ENCODE measurements at regions not wholly inside any gene's neighbourhood (a gene's known extent, or its start where the extent isn't known, plus 50 kb on each side); places are given as distances from the start of the nearest gene placed in this dataset.
A peak's percentile ranks its signal among the peaks of the same experiment; 100 is the strongest.
"Not testable (repeated sequence)": the region's sequence is repeated elsewhere in the genome, so short reads cannot be mapped to it uniquely, and the experiment has no call there.

DNA sequence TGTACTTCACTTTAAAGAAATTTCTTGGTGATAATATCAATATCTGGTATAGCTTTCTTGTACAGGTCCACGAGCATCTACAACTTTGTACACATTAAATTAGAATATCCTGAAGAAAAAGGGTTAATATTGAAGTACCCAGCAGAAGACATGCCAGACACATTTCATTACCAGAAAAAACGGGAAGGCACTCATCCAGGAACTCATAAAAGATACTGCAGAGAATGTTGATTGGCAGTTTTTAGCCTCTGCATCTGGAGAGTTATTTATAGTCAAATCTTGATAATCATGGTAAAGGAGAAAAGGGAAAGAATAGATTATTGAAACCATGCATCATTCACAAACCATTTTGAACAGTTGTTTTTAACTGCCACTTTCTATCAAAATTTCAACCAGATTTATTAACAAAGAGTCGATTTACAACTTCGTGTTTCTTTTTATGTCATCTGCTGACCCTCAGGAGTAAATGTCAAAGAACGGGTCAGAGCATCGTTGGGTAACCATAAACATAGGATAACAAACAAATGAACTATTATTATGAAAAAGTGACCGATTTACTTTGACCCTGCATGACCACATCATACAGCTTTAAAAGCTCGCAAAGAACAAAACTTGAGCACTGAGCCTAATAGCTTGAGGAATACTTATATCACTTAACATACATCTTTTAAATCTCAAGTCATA, 229.2 kb upstream of the SGK1 start:
- intact Hi-C loops (cut with DNase I), result no loop called here
- no peak for DNase-seq

DNA sequence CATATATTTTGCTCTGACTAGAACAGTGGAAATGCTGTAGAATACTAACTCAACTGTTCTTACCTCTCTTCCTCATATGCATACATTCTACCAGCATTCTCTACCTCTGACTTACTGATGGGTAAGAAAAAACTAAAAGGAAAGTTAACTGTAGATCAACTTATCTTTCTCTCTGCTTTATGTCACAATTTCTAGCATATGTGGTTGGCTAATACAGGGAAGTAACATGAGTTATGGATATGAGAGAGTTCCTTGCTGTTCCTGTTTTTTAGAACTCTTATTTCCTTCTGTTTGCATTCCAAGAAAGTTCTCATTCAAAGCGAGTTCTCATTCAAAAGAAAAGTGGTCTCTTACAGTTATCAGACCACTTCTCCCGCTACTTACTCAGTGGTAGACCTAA, 226.8 kb upstream of the SGK1 start:
- no peak for DNase-seq
- intact Hi-C loops (cut with DNase I), result no loop called here

DNA sequence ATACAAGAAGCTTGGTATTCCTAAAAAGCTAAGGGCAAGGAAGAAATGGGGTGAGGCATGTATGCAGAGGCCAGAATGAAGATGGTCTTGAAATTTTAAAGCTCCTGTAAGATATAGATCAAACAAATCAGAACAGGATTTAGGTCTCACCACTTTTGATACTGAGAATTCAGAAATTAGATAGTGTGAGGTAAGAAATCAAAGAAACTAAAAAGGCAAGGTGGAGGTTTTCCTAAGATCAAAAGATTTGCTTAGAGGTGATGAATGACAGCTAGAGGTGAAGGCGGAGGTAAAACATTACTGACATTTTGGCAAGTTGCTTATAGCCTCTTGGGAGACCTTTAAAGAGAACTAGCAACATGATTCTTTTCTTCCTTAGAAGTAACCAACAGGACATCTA, 225.2 kb upstream of the SGK1 start:
- no peak for DNase-seq
- intact Hi-C loops (cut with DNase I), result no loop called here

DNA sequence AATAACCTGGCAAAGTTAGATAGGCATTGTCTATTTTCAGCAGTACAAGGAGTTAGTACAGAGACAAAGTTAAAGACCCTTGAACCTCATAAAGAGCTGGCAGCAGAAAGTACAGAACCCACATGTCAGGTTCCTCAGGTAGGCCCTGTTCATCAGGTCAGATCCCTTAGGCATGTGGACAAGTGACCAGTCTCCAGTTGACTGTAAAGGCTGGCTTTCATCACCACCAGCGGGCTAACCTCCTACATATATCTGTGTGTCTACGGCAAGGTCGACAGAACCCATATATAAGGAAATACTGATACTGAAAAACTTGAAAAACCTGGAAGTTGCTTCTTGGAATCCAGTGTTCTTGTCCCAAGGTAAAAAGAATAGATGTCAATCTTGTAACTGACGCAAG, 223.1 kb upstream of the SGK1 start:
- intact Hi-C loops (cut with DNase I), result no loop called here
- no peak for DNase-seq

DNA sequence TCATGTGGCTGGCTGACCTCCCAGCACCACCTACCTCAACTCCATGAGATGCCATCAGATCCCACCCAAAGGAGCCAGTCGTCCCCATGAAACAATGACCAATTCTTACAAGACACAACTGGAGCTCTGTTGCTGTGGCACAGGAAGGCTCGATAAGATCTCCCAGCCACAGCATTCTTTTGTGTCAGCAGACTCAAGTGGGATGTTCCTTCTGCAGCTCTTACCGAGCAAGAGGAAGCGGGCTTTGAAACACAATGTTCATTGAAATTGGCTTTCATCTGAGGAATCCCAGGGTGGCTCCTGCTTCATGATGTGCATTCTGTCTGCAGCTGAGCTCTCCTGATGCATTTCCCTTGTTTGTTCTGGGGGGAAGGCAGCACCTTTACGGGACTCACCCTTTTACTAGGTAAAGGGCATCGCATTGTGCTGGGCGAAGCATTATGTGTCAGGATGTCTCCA, 222.0 kb upstream of the SGK1 start:
- intact Hi-C loops (cut with DNase I), result no loop called here
- peak in 4 of 10 donors; percentile 39 to 79 (median 51) for DNase-seq

DNA sequence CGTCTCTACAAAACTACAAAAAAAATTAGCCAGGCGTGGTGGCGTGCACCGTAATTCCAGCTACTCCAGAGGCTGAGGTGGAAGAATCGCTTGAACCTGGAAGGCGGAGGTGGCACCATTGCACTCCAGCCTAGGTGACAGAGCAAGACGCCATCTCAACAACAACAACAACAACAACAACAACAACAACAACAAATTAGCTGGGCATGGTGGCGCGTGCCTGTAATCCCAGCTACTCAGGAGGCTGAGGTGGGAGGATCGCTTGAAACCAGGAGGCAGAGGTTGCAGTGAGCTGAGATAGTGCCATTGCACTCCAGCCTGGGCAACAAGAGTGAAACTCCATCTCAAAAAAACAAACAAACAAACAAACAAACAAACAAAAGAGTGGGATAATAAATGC, 219.9 kb upstream of the SGK1 start:
- peak in 1 of 10 donors; percentile 62 for DNase-seq
- intact Hi-C loops (cut with DNase I), result not testable (repeated sequence)

DNA sequence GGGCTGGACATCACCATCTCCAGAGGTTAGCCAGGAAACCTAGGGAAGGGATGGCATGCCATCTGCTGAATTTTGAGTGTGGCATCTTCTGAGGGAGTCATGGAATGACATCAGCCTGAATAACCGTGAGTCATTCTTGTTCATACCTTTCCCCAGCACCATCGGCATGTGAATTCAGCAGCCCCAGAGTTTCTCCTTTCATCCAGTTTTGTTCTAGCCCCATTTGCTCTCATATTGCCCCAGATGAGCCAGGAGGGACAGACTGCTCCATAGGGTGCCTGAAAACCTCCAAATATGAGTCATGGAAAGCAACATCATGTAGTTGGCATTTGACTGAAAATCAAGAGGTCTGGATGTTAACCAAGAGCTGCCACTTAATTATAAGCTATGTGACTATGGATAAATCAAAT, 219.2 kb upstream of the SGK1 start:
- peak in 1 of 10 donors; percentile 53 for DNase-seq
- intact Hi-C loops (cut with DNase I), result no loop called here

DNA sequence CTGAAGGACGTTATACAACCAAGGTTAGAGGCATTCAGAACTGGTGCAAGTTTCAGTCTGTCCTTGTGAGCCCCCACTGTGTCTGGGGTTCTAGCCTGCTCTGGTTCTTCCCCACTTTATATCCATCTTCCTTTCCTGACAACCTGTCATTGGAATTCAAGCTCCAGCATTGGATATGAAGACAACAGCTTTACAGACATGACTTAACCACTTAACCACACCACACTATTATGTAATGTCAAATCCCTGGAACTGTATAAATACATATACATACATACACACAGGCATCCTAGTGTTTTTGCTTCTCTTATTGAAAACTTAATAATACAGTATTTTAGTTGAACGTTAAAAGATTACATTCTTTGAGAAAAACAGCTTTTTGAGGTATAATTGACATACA, 217.9 kb upstream of the SGK1 start:
- no peak for DNase-seq
- intact Hi-C loops (cut with DNase I), result no loop called here

DNA sequence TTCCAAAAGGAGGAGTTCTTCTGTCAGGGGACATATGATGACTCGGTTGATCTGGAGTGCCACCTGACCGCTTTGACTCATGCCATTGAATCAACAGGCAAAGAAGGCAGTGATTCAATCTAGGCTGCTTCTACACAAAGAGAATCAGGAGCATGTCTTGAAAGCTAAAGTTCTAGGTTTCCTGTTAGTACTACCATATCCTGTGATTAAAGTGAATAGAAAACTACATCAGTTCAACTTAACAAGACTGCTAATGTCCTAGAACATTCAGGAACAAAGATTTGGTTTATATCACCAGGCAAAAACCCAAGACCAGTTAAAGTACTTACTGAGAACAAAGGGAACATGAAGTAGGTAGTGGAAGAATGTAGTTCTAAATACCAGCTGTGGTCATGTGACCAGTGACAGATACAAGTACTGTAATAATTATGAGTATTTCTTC, 216.8 kb upstream of the SGK1 start:
- intact Hi-C loops (cut with DNase I), result no loop called here
- DNase-seq, result no peak

DNA sequence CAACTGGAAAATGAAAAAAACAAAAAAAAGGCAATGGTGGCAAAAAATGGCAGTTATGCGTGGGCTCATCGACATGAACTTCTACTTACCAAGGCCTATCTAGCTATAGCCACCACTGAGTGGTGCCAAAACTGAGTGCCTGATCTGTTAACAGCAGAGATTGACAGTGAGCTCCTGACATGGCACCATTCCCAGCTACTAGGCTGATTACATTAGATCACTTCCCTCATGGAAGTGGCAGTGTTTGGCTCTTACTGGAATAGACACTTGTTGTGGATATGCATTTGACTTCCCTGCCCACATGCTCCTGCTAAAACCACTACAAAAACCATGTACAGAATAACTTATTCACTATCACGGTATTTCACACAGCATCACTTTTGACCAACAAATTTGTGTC, 216.1 kb upstream of the SGK1 start:
- intact Hi-C loops (cut with DNase I), result no loop called here
- no peak for DNase-seq

DNA sequence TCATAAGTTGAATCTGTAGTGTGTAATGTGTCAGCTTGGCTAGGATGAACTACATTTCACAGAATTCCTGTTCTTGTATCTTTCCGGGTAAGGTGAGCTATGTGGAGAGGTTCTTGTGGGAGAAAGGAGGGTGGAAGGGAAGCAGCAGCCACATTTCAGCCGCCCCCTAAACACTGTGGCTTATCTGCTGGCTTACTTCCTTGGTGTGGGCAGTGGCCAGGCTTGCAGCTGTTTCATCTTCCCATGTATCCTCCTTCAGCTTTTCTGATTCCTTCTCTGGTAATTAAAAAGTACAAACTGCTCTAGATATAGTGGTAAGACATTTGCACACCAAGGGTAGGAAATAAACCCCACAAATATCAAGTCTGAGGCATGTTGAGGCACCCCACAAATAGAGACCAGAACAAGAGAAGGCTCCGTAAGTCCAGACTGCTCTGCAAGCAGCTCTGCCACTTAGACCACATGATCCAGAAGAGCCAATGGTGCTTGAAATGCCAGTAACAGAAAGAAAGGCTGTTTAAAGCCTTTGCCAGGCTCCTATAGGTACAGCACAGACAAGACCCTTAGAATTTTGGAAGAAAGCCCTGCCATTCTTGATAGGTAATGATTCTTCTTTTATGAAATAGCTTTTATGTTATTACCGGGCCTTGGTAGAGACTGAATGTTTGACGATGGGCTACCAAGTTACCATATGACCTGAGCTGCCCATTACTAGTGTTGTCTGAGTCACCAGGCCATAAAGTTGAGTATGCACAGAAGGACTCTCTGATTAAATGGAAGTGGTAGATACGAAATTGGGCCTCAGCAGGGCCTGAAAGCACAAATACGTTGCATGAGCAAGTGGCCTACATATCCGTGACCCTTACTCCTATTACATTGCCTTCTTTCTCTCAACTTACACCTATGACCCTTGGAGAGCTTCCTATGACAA, 215.0 kb upstream of the SGK1 start:
- intact Hi-C loops (cut with DNase I), result no loop called here
- DNase-seq, result peak in 8 of 10 donors; percentile 24 to 88 (median 51)

DNA sequence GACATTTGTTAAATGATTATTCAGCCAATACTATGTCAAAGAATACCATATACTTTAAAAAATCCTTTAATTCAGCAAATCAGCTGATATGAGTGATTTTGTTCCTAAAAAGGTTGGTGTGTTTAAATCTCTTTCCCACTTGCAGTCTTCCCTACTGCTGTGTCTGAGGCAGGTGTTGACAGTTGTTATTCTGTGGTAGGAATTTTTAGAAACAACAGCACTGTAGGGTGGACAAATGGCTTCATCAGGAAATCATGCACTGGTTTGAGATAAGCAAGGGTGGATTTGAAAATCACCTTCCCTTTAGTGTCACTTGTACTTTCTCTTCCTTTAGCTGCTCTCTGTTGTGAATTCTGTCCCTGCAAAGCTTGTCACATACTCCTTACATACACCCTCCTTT, 213.7 kb upstream of the SGK1 start:
- DNase-seq, result no peak
- intact Hi-C loops (cut with DNase I), result no loop called here

DNA sequence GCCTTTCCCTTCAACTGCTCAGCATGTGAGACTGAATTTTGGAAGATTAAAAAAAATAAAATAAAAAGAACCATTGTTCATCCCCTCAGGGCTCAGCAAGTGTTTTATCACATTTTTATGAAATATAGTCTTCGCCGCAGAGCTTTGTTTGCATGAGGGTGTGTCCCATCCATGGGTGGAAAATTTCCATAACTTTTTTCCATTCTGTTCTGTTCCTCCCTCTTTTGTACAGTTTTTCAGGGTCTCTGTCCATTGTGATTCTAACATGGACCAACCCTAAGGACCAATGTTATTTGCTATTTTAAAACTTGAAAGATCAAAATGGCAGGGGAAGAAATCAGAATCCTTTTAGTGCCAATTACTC, 213.3 kb upstream of the SGK1 start:
- no peak for DNase-seq
- intact Hi-C loops (cut with DNase I), result no loop called here

DNA sequence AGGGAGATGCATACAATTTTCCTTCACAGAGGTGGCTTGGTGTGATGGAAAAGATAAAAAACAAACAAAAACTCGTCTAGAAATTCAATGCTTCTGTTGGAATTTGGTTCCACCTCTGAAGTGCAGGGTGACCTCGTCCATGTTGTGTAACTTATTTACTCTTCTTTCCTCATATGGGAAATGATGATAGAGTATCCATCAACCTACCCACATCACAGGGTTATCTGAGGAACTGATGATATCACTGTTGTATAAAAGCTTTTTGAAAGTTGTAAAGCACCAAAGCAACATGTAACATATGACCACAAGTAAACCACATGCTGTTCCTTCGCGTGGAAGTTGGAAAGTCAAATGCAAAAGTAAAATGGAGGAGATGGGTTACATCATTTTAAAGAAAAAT, 212.0 kb upstream of the SGK1 start:
- DNase-seq, result no peak
- intact Hi-C loops (cut with DNase I), result no loop called here

DNA sequence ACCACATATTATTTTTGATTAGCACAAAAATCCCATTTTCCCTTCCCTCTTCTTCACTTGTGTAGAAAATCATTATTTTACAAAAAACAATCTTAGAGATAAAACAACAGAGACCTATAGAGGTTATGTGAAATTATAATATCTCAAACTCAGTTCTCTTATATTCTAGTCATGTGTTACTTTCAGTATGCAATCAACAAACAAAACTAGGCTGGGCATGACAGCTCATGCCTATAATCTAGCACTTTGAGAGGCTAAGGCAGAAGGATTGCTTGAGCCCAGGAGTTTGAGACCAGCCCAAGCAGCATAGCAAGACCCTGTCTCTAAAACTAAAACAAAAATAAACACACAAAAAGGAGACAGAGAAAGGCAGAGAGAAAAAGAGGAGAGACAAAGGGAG, 211.4 kb upstream of the SGK1 start:
- intact Hi-C loops (cut with DNase I), result no loop called here
- DNase-seq, result no peak

DNA sequence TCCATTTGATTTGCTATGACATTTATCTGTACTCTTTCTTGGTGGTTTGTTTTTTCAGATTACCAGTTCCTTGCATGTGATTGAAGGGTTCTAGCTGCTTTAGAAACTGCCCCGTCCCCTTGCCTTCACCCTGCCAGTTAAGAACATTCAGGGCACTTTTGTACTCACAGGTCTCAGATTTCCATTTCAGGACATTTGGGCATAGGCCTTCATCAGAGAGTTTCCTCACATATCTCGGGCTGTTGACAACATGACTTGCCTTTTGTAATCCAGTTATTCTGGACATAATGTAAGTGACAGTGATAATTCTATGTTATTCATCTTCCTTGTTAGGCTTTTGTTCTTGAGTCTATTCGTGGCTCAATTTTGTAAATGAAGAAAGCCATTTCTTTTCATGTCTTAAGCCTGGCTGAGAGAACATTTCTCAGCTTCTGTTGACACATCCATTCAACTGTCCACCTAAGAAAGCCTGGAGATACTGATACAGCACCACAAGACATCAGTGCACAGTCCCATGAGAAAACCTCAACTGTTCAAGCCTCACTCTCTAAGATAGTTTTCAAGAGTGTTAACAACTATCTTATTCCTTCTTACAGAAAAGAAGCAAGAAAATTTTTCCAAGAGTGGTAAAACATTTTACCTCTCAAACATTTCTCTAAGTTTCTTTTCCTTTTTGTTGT, 209.3 kb upstream of the SGK1 start:
- intact Hi-C loops (cut with DNase I), result no loop called here
- DNase-seq, result no peak

DNA sequence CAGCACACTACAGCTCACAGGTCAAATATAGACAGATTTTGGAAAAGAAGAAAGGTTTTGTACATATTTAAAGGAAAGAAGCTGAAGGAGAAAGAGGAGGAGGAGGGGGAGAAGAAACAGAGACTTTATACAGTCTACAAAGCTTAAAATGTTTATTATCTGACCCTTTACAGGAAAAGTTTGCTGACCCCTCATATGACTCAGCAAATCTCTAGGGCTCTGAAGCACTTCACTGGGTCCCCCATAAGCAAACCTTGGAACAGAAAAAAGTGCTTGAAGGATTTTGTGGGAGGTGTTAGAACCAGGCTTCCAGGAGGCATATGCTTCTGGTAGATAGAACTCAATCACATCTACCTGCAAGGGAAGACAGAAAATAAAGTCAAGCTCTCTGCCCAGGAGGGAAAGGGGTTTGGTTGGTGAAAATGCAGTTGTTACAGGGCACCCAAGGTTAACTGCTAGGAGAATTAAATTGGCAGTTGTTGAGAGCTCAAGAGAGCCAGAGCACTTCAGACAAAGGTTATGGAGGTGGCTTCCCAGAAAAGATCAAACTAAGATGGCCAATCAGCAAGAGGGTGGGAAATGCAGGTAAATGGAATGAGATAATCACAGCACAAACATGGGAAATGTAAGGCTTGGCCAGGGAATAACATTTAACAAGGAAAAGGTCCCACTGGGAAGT, 207.4 kb upstream of the SGK1 start:
- no peak for DNase-seq
- intact Hi-C loops (cut with DNase I), result no loop called here

DNA sequence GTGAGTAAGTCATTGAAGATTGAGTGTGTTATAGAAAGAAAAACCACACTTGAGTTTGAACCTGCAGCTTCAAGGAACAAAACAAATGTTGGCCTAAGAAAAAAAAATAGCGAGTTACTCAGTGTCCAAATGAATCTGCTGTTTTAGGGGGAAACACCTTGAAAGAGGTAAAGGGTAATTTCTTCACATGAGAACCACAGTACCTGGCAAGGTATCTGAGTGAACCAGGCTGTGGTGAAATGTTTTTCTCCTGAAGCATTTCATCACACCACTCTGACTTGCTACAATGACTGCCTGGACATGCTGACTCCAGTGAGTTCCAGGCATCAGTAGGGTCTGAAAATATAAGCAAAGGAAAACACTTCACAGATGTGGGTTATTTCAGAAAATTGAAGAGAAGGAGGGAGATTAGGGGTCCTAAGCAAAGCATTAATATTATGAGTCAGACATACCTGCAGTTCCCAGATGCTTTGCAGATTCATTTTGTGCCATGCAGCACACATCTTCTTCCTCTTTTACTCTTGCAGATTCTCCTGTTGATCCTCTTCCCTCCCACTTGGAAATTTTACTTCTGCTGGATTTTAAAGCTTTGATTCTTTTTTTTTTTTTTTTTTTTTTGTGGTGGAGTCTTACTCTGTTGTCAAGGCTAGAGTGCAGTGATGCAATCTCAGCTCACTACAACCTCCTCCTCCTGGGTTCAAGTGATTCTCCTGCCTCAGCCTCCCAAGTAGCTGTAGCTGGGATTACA, 206.2 kb upstream of the SGK1 start:
- intact Hi-C loops (cut with DNase I), result no loop called here
- no peak for DNase-seq

DNA sequence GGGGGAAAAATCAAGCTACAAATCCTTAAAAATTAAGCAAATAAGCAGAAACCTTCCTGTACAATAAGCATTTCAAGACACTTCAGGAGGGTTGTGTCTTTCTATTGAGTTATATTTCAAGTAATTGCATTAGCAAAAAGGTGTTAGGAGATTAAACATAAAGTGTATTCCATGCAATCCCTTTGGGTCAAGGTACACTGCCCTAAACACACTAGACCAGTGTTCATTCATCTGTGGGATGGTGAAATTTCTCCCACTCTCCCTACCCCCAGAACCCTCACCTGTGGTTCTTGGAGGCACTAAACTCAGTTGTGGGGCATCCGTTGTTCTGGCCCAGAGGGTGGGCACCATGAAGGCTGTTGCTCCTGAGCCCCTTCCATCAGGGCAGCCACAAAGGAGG, 205.1 kb upstream of the SGK1 start:
- intact Hi-C loops (cut with DNase I), result no loop called here
- DNase-seq, result no peak

DNA sequence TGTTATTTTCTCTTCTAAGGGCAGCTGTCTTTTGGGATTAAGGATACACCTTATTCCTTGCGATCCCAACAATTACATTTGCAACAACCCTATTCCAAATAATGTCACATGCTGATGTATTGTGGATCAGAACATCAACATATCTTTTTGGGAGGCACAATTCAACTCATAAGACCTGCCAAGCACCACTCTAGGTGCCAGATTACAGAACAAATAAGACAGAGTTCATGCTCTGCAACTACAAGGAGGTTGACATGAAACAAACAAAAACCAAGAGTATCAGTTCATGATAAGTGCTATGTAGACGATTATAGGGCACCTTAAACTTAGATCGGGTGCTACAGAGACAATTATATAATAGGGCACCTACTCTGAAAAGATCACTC, 203.2 kb upstream of the SGK1 start:
- intact Hi-C loops (cut with DNase I), result no loop called here
- no peak for DNase-seq

All from posterior cingulate gyrus (tissue), 11 donors.